ENCODE measurements at regions not wholly inside any gene's neighbourhood (a gene's known extent, or its start where the extent isn't known, plus 50 kb on each side); places are given as distances from the start of the nearest gene placed in this dataset.
A peak's percentile ranks its signal among the peaks of the same experiment; 100 is the strongest.

DNA sequence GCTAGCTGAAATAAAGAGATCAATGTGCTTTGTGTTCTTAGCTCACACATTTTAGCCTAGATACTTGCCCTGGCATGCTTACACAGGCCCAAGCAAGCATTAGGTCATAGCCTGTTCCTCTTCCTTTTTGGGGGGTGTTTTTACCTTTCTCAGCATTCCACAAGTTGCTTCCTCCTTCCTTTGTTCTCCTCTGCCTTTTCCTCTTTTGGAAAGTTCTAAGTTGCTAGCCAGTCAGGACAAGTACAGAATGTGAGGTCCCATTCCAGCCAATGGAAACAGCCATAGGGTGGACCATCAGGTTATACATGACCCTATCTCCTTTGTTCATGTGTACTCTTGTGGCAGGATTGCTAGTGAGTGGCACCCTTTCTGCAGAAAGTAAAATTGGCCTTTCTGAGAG lies 154.9 kb downstream of the RASSF9 start:
- no peak for DNase-seq (ENCODE audit: low read depth in 2 of 2)

DNA sequence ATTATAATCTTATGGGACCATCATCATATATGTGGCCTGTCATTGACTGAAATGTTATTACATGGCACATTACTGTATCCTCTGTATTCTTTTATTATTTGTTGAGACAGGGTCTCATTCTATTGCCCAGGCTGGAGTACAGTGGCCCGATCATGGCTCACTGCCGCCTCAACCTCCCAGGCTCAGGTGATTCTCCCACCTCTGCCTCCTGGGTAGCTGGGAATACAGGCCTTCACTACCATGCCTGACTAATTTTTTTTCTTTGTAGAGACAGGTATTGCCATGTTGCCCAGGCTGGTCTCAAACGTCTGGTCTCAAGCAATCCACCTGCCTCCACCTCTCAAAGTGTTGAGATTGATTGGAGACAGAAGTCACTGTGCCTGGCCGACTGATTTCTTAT lies 153.2 kb downstream of the RASSF9 start:
- no peak for DNase-seq (ENCODE audit: low read depth in 2 of 2)

DNA sequence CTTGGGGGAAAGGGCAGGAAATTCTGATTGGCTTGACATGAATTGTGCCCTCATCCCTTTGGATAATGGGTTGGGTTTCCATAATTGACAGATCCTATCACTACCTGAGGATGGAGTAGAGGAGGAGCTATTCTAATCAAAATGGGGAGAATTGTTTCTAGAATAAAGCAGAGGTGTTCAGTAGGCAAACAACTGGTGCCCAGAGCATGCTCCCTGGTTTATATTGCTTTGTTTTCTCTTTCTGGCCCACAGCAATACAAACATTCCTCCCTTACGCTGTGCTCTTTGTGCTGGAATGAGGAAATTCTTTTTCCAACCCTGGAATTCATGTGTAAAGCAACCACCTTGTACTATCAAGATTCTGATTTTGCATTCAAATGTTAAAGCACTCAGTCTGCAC lies 147.4 kb downstream of the RASSF9 start:
- DNase-seq (ENCODE audit: low read depth in 2 of 2): no peak

DNA sequence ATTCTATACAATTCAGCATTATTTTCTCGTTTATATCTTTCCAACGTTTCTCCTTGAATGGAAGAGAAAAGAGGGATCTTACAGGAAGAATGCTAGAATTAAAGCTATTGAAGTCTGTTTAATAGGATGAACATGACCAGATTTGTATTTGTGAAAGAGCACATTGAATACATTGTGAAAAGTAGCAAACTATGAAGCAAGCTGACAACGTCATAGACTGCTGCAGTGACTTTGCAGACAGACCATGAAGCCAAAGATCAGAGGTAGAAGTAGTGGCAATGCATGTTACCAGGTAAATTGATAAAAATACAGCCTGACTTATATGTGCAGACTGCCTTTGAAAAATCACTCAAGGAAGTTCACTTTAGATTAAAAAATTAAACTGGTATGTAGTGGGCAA lies 146.1 kb downstream of the RASSF9 start:
- DNase-seq (ENCODE audit: low read depth in 2 of 2): no peak

GRCh38 chr12:85693093-85693665 lies 143.0 kb downstream of the RASSF9 start:
- no peak for DNase-seq (ENCODE audit: low read depth in 2 of 2)

GRCh38 chr12:85695097-85695715 lies 141.0 kb downstream of the RASSF9 start:
- DNase-seq (ENCODE audit: low read depth in 2 of 2): no peak

- no peak for DNase-seq (ENCODE audit: low read depth in 2 of 2)
These were observed 139.2 kb downstream of the RASSF9 start for GRCh38 chr12:85697003-85697402.

- no peak for DNase-seq (ENCODE audit: low read depth in 2 of 2)
These were observed 137.3 kb downstream of the RASSF9 start for GRCh38 chr12:85698937-85699336.

GRCh38 chr12:85708775-85709174 lies 127.4 kb downstream of the RASSF9 start:
- DNase-seq (ENCODE audit: low read depth in 2 of 2): no peak

DNA sequence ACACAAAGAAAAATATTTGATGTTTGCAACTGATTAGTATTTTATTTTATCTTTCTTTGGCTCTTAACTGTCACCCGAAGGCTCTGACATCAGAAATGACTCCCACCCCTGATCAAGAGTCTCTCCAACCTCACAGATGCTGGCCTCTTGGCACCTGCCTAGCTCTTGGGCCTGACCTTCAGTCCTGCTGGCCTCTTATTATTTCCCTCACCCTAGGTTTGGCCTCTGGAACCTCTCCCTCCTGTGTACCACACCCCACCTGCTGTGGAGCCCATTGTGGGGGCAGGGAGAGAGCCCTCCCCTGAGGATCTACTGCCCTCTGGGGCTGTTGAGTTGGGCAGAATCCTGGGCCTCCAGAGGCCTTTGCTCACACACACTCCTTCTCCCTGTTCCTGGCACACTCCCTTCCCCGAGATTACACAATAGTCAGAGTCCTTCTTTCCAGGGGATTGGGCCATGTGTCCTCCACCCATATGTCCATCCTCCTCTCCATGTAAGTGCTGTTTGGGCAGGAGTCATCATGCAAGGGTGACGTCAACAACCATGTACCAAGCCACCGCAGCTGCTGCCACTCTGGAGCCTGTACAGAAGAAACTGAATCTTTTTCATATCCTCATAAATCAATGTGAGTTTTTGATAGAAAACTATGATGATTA lies 124.3 kb downstream of the RASSF9 start:
- DNase-seq (ENCODE audit: low read depth in 2 of 2): no peak

DNA sequence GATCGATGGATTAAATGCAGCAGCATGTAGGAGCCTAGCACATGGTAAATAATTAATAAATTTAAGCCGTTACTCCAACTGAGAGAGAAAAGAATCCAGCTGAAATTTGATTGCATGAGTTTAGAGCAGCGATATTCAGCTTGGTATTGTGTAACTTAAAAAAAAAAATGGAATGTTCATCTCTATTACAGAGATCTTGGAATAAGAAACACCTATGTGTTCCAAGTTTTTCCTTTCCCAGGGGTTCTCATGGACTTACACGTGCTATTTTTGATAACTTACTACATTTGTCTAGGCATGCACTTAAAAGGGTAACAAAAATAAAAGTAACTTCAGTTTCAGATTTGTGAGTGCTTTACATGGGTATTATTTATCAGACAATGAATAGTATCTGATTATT lies 122.8 kb downstream of the RASSF9 start:
- peak; percentile 24 to 29 for DNase-seq (ENCODE audit: low read depth in 2 of 2)

- DNase-seq (ENCODE audit: low read depth in 2 of 2): no peak
These were observed 121.8 kb downstream of the RASSF9 start for GRCh38 chr12:85714425-85714824.

DNA sequence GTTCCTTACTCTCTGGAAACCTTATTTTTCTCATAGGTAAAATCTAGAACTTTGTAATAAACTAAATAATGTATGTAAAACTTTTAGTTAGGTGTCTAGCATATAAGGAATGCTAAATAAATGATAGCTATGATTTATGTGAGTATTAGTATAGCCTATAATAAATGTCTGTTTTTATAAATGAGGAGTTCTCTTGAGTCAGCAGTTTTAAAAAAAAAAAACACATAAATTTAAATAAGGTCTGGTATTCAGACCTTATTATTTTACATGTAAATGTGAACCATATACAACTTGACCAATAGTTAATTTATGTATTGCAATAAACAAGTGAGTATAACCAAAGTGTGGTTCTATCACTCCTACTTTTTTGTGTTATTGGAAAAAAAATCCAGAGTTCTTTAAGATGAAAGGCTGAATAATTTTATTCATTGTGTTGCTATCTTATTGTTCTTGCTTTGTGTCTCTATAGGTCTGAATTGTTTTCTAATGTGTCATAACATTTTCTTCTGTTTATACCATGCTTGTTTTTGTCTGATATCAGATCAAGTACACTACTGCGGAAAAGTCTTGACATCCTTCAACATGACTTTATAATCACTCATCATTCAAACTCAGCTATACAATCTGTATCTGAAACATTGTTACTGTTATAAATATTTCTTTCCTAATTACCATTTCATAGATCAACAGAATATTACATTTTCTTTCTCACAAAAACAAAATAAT lies 115.7 kb downstream of the RASSF9 start:
- no peak for DNase-seq (ENCODE audit: low read depth in 2 of 2)

- no peak for DNase-seq (ENCODE audit: low read depth in 2 of 2)
These were observed 110.2 kb downstream of the RASSF9 start for GRCh38 chr12:85725991-85726390.

DNA sequence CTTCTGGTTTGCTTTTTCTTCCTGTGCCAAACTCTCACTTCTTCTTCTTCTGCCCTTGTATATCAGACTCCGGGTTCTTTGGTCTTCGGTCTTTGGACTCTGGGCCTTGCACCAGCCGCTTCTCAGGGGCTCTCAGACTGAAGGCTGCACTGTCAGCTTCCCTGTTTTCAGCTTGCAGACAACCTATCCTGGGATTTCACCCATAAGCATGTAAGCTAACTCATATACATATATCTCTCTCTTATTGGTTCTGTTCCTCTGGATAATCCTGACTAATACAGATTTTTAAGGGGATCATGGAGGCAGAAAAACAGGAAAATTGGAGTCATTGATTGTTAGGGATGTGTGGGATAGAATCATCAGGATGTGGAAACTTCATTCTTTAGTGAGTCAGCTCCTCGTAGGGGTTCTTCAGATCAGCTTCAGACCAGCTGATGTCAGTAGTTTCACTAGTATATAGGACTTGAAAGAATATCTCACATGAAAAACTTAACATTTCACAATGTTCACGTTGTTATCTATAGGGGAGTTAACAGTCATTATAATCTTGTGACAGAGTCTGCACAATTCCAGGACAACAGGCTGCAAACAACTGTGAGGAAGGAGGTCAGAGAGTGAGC lies 102.9 kb downstream of the RASSF9 start:
- DNase-seq (ENCODE audit: low read depth in 2 of 2): peak in 1 of 2 experiments; percentile 23

DNA sequence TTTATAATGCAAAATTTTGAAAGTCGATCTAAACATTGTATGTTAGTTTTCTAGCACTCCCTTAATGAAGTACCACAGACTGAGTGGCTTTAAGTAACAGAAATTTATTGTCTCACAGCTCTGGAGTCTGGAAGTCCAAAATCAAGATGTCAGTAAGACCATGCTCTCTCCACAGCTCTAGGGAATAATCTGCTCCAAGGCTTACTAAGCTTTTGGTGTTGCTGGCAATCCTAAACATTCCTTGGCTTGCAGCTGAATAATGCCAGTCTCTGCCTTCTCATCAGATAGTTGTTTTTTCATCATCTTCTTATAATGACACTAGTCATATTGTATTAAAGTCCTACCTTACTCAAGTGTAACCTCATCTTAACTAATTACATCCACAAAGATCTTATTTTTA lies 102.2 kb downstream of the RASSF9 start:
- DNase-seq (ENCODE audit: low read depth in 2 of 2): no peak

GRCh38 chr12:85740186-85740585 lies 96.0 kb downstream of the RASSF9 start:
- DNase-seq (ENCODE audit: low read depth in 2 of 2): peak; percentile 52 to 55

DNA sequence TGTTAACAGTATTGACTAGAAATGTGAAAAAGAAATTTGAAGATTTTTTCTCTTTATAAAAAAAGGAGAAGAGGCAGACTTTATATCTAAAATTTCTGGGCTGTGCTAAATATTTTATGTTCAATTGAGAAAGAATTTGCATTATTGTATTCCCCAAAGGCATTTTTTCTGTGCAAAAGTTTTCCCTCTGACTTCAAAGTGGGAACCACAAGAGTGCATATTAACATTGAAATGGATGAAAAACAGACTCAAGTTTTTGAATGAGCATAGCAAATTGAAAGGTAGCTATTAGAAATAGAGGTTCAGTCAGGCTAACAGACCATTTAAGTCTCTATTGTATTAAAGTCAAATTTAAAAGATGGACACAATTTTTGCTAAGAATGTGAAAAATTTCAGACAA lies 95.2 kb downstream of the RASSF9 start:
- DNase-seq (ENCODE audit: low read depth in 2 of 2): no peak

DNA sequence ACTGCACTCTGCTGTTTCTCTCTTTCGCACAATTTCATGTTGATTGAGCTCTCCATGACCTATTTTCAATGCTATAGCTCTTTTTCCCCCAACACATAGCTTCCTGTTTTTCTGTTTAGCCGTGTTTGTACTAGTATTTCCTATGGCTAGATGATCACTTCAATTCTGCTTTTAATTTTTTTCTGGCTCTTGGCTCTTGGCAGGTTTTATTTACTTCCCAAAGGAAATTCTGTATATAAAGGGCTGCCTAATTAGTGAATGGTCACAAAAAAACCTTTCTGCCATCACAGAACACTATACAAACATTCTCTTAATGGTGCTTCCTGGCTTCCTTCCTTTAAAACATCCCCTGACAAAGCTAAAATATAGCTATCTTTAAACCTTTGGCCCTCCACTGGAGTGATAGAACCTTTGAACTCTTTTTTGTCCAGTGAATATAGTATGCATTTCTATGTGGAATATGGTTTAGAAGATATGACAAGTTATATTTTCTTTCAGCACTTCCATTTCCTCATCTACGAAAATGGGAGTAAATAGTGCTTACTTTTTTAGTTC lies 88.2 kb downstream of the RASSF9 start:
- no peak for DNase-seq (ENCODE audit: low read depth in 2 of 2)
